Activated CD4-positive, alpha-beta memory T cell treated with anti-CD3 and anti-CD28 coated beads, Interleukin-2, amount 10 ng/mL, durations not matched to agents 7 days and 5 days (primary cell): ENCODE measurements at regions not wholly inside any gene's neighbourhood (a gene's known extent, or its start where the extent isn't known, plus 50 kb on each side); places are given as distances from the start of the nearest gene placed in this dataset.

Source experiments
- CTCF ChIA-PET: fragments of 350-600 bp; sonication (Branson Sonifier 250); formaldehyde crosslinking; loops from one replicate; lab custom pipeline; 2021; ENCODE audit warnings: antibody characterized with exemption, inconsistent platforms; lab: Charles Lee
- POLR2A ChIA-PET: fragments of 350-600 bp; sonication (Branson Sonifier 250); formaldehyde crosslinking; loops from one replicate; lab custom pipeline; 2021; ENCODE audit warnings: antibody characterized with exemption; lab: Charles Lee
- DNase-seq: peaks from one replicate; pipeline ENCODE4 v3.0.0-alpha.2; 2020
- H3K27ac Mint-ChIP-seq: one replicate; pipeline ENCODE4 v1.8.0; 2021; ENCODE audit warnings: mild to moderate bottlenecking, mixed read lengths
- H3K27me3 Mint-ChIP-seq: one replicate; pipeline ENCODE4 v1.8.0; 2021; ENCODE audit warnings: mixed read lengths
- H3K36me3 Mint-ChIP-seq: one replicate; pipeline ENCODE4 v1.8.0; 2021; ENCODE audit warnings: low read depth, mixed read lengths
- H3K4me1 Mint-ChIP-seq: one replicate; pipeline ENCODE4 v1.8.0; 2021; ENCODE audit warnings: mixed read lengths
- H3K4me3 Mint-ChIP-seq: one replicate; pipeline ENCODE4 v1.8.0; 2021; ENCODE audit warnings: mild to moderate bottlenecking, mixed read lengths
- H3K9me3 Mint-ChIP-seq: one replicate; pipeline ENCODE4 v1.8.0; 2021; ENCODE audit warnings: mixed read lengths

DNA sequence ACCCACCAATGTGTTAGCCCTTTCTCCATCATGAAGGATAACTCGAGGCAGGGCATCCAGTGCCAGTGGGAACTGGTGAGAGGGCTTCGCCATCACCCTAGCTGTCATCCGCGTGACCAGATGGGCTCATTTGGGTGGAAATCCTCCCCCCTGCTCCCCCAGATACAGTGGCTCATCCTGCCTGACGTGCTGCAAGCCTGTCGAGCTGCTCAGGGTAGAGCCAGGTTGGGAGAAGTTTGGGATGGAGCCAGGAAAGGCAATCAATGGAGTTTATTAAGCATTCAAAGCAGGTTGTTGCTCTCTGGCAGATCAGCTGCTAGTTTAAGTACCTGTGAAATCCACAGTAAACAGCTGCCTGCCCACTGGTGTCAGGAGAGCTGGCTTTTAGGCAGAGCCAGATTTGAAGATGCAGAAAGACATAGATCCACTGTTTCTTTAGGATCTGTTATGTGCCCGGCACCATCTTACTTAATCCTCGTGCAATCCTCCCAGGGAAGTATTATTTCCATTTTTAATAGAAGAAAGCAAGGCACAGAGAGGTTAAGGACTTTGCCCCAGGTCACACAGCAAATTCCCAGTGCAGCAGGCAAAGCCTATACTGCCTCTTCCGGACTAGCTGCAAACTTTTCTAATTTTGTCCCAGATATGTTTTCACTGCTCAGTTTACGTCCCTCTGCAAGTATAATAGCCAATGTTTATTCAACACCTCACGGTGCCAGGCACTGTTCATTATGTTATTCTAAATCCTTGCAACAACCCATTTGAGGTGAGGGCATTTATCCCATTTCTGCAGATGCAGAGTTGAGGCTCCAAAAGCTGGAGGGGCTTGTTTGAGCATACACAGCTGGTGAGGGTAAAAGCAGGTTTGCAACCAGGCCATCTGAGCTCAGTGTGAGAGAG is 54.1 kb upstream of the KCNG1 start:
- ChIA-PET CTCF (no interaction called here), POLR2A (no interaction called here)
- DNase-seq: no peak
- Mint-ChIP-seq H3K4me3 (no peak overlapping the region), H3K27ac (no peak overlapping the region), H3K27me3 (peaks cover 22% of the 10 kb centered on the region), H3K4me1 (no peaks in the 10 kb centered on the region), H3K9me3 (no peaks in the 10 kb centered on the region), H3K36me3 (no peaks in the 10 kb centered on the region)

DNA sequence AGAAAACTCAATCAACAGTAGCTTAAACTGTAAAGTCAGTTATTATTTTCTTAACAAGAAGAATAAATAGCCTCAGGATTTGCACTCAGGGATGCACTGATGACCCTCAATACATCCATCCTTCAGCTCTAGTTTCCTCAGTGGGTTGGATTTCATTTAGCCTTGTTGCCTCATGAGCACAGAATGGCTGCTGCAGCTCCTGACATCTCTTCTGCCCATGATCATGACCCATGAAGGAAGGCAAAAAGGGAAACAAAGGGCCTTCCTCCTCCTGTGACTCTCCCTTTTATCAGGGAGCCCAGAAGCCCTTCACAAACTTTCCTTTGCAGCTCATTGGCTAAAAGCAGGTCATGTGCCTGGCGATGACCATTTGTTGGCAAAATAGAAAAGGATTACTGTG is 51.2 kb upstream of the KCNG1 start:
- CTCF ChIA-PET: no interaction called here
- Mint-ChIP-seq H3K36me3 (no peaks in the 10 kb centered on the region), H3K4me1 (no peaks in the 10 kb centered on the region), H3K27ac (no peak overlapping the region), H3K9me3 (no peaks in the 10 kb centered on the region), H3K4me3 (no peak overlapping the region), H3K27me3 (peaks cover 34% of the 10 kb centered on the region)
- POLR2A ChIA-PET: no interaction called here
- DNase-seq: no peak
